GM12878 (cell line): ENCODE measurements at regions not wholly inside any gene's neighbourhood (a gene's known extent, or its start where the extent isn't known, plus 50 kb on each side); places are given as distances from the start of the nearest gene placed in this dataset.

Experiments
- ATAC-seq: fragments of 200-7000 bp; cut with Tn5 transposase; 3 replicates; pipeline ENCODE4 v1.9.1; 2020; ENCODE audit warnings: mild to moderate bottlenecking, moderate library complexity
- BruUV-seq: library from RNA; stranded (reverse); fragments of 400-500 nt; replicated peaks from 2 replicates; lab custom pipeline; 2021; lab: Mats Ljungman, UMichigan
- CTCF ChIA-PET: fragments of 300-600 bp; sonication (Branson Sonifier 250); formaldehyde crosslinking; extraction: SDS; loops from one replicate; lab custom pipeline; 2021; ENCODE audit warnings: inconsistent platforms; lab: Yijun Ruan, JAX
- POLR2A ChIA-PET: fragments of 350-600 bp; formaldehyde crosslinking; extraction: SDS; loops from one replicate; lab custom pipeline; 2021; ENCODE audit warnings: inconsistent platforms; lab: Charles Lee
- RAD21 ChIA-PET: fragments of 300-600 bp; sonication (Branson Sonifier 250); formaldehyde crosslinking; loops from one replicate; lab custom pipeline; 2023; ENCODE audit warnings: antibody characterized with exemption; ENCODE audit not compliant: unreplicated experiment; lab: Charles Lee
- SMC1A ChIA-PET: fragments of 300-600 bp; sonication (Branson Sonifier 250); formaldehyde crosslinking; loops from one replicate; lab custom pipeline; 2023; ENCODE audit not compliant: unreplicated experiment, uncharacterized antibody; lab: Charles Lee
- DNase-seq: peaks from one replicate; pipeline ENCODE4 v3.0.0-alpha.2; 2011; ENCODE audit warnings: low read depth, low spot score
- FAIRE-seq: peaks from 3 replicates; lab custom pipeline; 2011; peaks lifted over from hg19 to GRCh38; lab: Jason Lieb, UNC
- H2AFZ ChIP-seq: 2 replicates; pipeline ENCODE4 v1.6.0; 2011; ENCODE audit warnings: low read depth, low read length, control low read depth; ENCODE audit not compliant: control insufficient read depth
- H3K27ac ChIP-seq: 2 replicates; pipeline ENCODE4 v1.5.1; 2011; ENCODE audit warnings: control low read depth; ENCODE audit not compliant: control insufficient read depth, insufficient read depth
- H3K27me3 ChIP-seq, 2 experiments: replicated peaks in 1 of 2; 2 replicates each; pipeline versions ENCODE4 v1.6.0 to v1.6.1; 2011; ENCODE audit warnings: low read length in 1 of 2; ENCODE audit not compliant: control insufficient read depth in 2 of 2, insufficient read depth in 2 of 2
- H3K36me3 ChIP-seq, 2 experiments: 2 replicates each; pipeline ENCODE4 v1.5.1; 2011; ENCODE audit warnings: low read length in 1 of 2; ENCODE audit not compliant: control insufficient read depth in 2 of 2, insufficient read depth in 2 of 2
- H3K4me1 ChIP-seq: 2 replicates; pipeline ENCODE4 v1.6.1; 2011; ENCODE audit warnings: mild to moderate bottlenecking, low read length, moderate library complexity, mixed read lengths; ENCODE audit not compliant: control insufficient read depth, insufficient read depth
- H3K4me2 ChIP-seq: 2 replicates; pipeline ENCODE4 v1.6.0; 2011; ENCODE audit warnings: control low read depth; ENCODE audit not compliant: control insufficient read depth, insufficient read depth
- H3K4me3 ChIP-seq: fragments of 200-600 bp; sonication (generic); 2 replicates; pipeline ENCODE4 v1.5.1; 2016
- H3K79me2 ChIP-seq: 2 replicates; pipeline ENCODE4 v1.6.0; 2011; ENCODE audit warnings: low read length; ENCODE audit not compliant: control insufficient read depth, insufficient read depth
- H3K9ac ChIP-seq: 2 replicates; pipeline ENCODE4 v1.8.0; 2011; ENCODE audit warnings: low read length, control low read depth, mixed read lengths; ENCODE audit not compliant: control insufficient read depth, insufficient read depth
- H3K9me3 ChIP-seq: replicated peaks from 3 replicates; pipeline ENCODE4 v1.5.1; 2011; ENCODE audit warnings: mild to moderate bottlenecking, low read length; ENCODE audit not compliant: control insufficient read depth, insufficient read depth
- H4K20me1 ChIP-seq: 2 replicates; pipeline ENCODE4 v1.6.0; 2011; ENCODE audit not compliant: control insufficient read depth, insufficient read depth
- CREM ChIP-seq: IDR thresholded peaks from 2 replicates; pipeline ENCODE4 v1.6.1; 2014; ENCODE audit warnings: antibody characterized with exemption, low read depth
- DPF2 ChIP-seq: fragments of 450-650 bp; IDR thresholded peaks from 2 replicates; pipeline ENCODE4 v1.6.1; 2017; ENCODE audit warnings: mild to moderate bottlenecking
- ETV6 ChIP-seq, 2 experiments: fragments of 450-650 bp in 1 of 2; IDR thresholded peaks in 1 of 2; conservative IDR thresholded peaks in 1 of 2; 2 replicates each; pipeline ENCODE4 v1.6.1; 2014; ENCODE audit warnings: antibody characterized with exemption in 1 of 2, borderline replicate concordance in 1 of 2, low read depth in 1 of 2, mild to moderate bottlenecking in 1 of 2, moderate library complexity in 1 of 2
- KDM1A ChIP-seq: fragments of 200-600 bp; sonication (generic); IDR thresholded peaks from 2 replicates; pipeline ENCODE4 v1.6.1; 2016; ENCODE audit warnings: borderline replicate concordance
- KLF5 ChIP-seq: fragments of 450-650 bp; IDR thresholded peaks from 2 replicates; pipeline ENCODE4 v1.6.1; 2014; ENCODE audit warnings: mild to moderate bottlenecking; ENCODE audit not compliant: partially characterized antibody
- NFYB ChIP-seq: IDR thresholded peaks from 2 replicates; pipeline ENCODE4 v1.6.1; 2011; ENCODE audit warnings: low read depth, mild to moderate bottlenecking, low read length, improper control_type of control experiment, moderate library complexity; ENCODE audit not compliant: insufficient read depth
- RUNX3 ChIP-seq: IDR thresholded peaks from 2 replicates; pipeline ENCODE4 v1.6.1; 2012; ENCODE audit warnings: low read length, inconsistent platforms
- SIX5 ChIP-seq: IDR thresholded peaks from 2 replicates; pipeline ENCODE4 v1.6.1; 2011; ENCODE audit warnings: mild to moderate bottlenecking, low read depth, low read length, moderate library complexity; ENCODE audit not compliant: severe bottlenecking
- SKIL ChIP-seq: fragments of 450-650 bp; IDR thresholded peaks from 2 replicates; pipeline ENCODE4 v1.6.1; 2017; ENCODE audit warnings: mild to moderate bottlenecking, low read depth, inconsistent platforms; ENCODE audit not compliant: poor library complexity, severe bottlenecking
- SUPT20H ChIP-seq: IDR thresholded peaks from 2 replicates; pipeline ENCODE4 v1.6.1; 2011; ENCODE audit warnings: low read depth, mild to moderate bottlenecking, low read length, moderate library complexity, borderline replicate concordance; ENCODE audit not compliant: control insufficient read depth
- ZBED1 ChIP-seq: IDR thresholded peaks from 2 replicates; pipeline ENCODE4 v1.6.1; 2016; ENCODE audit warnings: borderline replicate concordance
- WGBS: methylation state at CpG from one replicate; pipeline ENCODE4 v1.1.6; 2016; ENCODE audit warnings: low lambda C conversion rate; ENCODE audit not compliant: insufficient replicate concordance, insufficient coverage; ENCODE audit errors: missing lambda C conversion rate; 5-methylcytosine and 5-hydroxymethylcytosine counted together
- in situ Hi-C: fragments of 300-500 bp; cut with MboI; formaldehyde crosslinking; loops from 9 replicates; pipeline ENCODE4 v1.14.3; 2018; ENCODE audit warnings: mixed read lengths
- intact Hi-C: fragments of 100-400 bp; cut with micrococcal nuclease; formaldehyde crosslinking; loops from one replicate; pipeline ENCODE4 v1.14.2; 2022; ENCODE audit not compliant: unreplicated experiment

- no peak overlapping the region for H3K4me2 ChIP-seq
- intact Hi-C loops (no loop called here), in situ Hi-C loops (no loop called here)
- H3K9me3 ChIP-seq, result no peaks in the 10 kb centered on the region
- FAIRE-seq (no peak), DNase-seq (no peak), ATAC-seq (no peak)
- TF ChIP-seq CREM (no peak), NFYB (no peak), ZBED1 (no peak), SUPT20H (no peak), KDM1A (no peak)
- no peak overlapping the region for H2AFZ ChIP-seq
- BruUV-seq, result no TSS peak
- H3K9ac ChIP-seq, result no peak overlapping the region
- H3K27me3 ChIP-seq, result no peaks in the 10 kb centered on the region
- ChIA-PET SMC1A (no interaction called here), POLR2A (no interaction called here), RAD21 (no interaction called here), CTCF (no interaction called here)
- no peaks in the 10 kb centered on the region for H3K4me1 ChIP-seq
- no peaks in the 10 kb centered on the region for H3K36me3 ChIP-seq
- no peaks in the 10 kb centered on the region for H4K20me1 ChIP-seq
- 0% methylated on average over 2 of the region's 2 CpGs for WGBS
- no peaks in the 10 kb centered on the region for H3K79me2 ChIP-seq
- no peak overlapping the region for H3K27ac ChIP-seq
- H3K4me3 ChIP-seq, result no peak overlapping the region
Observed at GRCh38 chr5:58300346-58300895, 159.5 kb downstream of the PLK2 start.

GRCh38 chr5:58299256-58299655 lies 160.6 kb downstream of the PLK2 start:
- no peak for TF ChIP-seq KLF5
- TF ChIP-seq SKIL, result no peak
- TF ChIP-seq RUNX3, result no peak
- TF ChIP-seq SIX5, result no peak
- TF ChIP-seq DPF2, result no peak
- no peak for TF ChIP-seq ETV6 (conservative IDR thresholded peaks at IDR 0.05 in 1 of 2, IDR thresholded peaks at IDR 0.05 in 1 of 2; ENCODE audit: borderline replicate concordance in 1 of 2, low read depth in 1 of 2)
- TF ChIP-seq, all 136 proteins: peak for 0
- ATAC-seq, result no peak
- Histone ChIP-seq H3K9ac (no peak overlapping the region), H4K20me1 (no peaks in the 10 kb centered on the region), H3K79me2 (no peaks in the 10 kb centered on the region), H3K9me3 (no peaks in the 10 kb centered on the region), H3K36me3 (no peaks in the 10 kb centered on the region), H3K27me3 (no peaks in the 10 kb centered on the region), H3K4me1 (no peaks in the 10 kb centered on the region), H3K4me3 (no peak overlapping the region), H3K4me2 (no peak overlapping the region), H2AFZ (no peak overlapping the region), H3K27ac (no peak overlapping the region)
- in situ Hi-C loops (no loop called here), intact Hi-C loops (no loop called here)
- ChIA-PET SMC1A (interaction anchor here (1.2 kb wide), 1 partner anchor 20 kb away, joined by 3 read pairs; no protein-coding TSS in a partner anchor), POLR2A (no interaction called here), RAD21 (no interaction called here), CTCF (no interaction called here)
- DNase-seq, result no peak
- no peak for FAIRE-seq
- no TSS peak for BruUV-seq
